ENCODE measurements at regions not wholly inside any gene's neighbourhood (a gene's known extent, or its start where the extent isn't known, plus 50 kb on each side); places are given as distances from the start of the nearest gene placed in this dataset.

GRCh38 chr4:187426511-187426910 is 569.1 kb upstream of the ZFP42 start:
- Histone ChIP-seq H3K27me3 (ENCODE audit: low read length) (no peaks in the 10 kb centered on the region), H3K9me3 (ENCODE audit: insufficient read depth, low read length) (no peaks in the 10 kb centered on the region), H3F3A (ENCODE audit: insufficient read depth) (no peaks in the 10 kb centered on the region), H3K4me2 (ENCODE audit: low read depth, low read length, poor library complexity, severe bottlenecking) (no peak overlapping the region), H3K4me3 (ENCODE audit: insufficient read depth, low read length, poor library complexity, severe bottlenecking) (no peak overlapping the region), H3K27ac (ENCODE audit: low read depth, low read length) (no peak overlapping the region), H3K9ac (ENCODE audit: low read length) (no peak overlapping the region), H3K79me2 (ENCODE audit: insufficient read depth, low read length) (no peaks in the 10 kb centered on the region), H4K20me1 (ENCODE audit: low read depth, low read length) (no peaks in the 10 kb centered on the region), H3K9me2 (replicated peaks; ENCODE audit: insufficient read depth, low read length) (no peaks in the 10 kb centered on the region), H3K36me3 (ENCODE audit: low read length) (no peaks in the 10 kb centered on the region), H2AFZ (ENCODE audit: low read depth, low read length, severe bottlenecking) (no peak overlapping the region)
- no peak for TF ChIP-seq EZH2phosphoT487 (conservative IDR thresholded peaks at IDR 0.05; ENCODE audit: low read length)
- no peak for TF ChIP-seq CTCF (IDR thresholded peaks at IDR 0.05; ENCODE audit: insufficient read depth, low read length, poor library complexity, severe bottlenecking)

GRCh38 chr4:187432310-187432709 is 563.3 kb upstream of the ZFP42 start:
- Histone ChIP-seq H3K4me3 (ENCODE audit: insufficient read depth, low read length, poor library complexity, severe bottlenecking) (no peak overlapping the region), H3K9me2 (replicated peaks; ENCODE audit: insufficient read depth, low read length) (no peaks in the 10 kb centered on the region), H2AFZ (ENCODE audit: low read depth, low read length, severe bottlenecking) (no peak overlapping the region), H4K20me1 (ENCODE audit: low read depth, low read length) (no peaks in the 10 kb centered on the region), H3K9ac (ENCODE audit: low read length) (no peak overlapping the region), H3K27ac (ENCODE audit: low read depth, low read length) (no peak overlapping the region), H3K9me3 (ENCODE audit: insufficient read depth, low read length) (no peaks in the 10 kb centered on the region), H3F3A (ENCODE audit: insufficient read depth) (no peaks in the 10 kb centered on the region), H3K79me2 (ENCODE audit: insufficient read depth, low read length) (no peaks in the 10 kb centered on the region), H3K36me3 (ENCODE audit: low read length) (no peaks in the 10 kb centered on the region), H3K4me2 (ENCODE audit: low read depth, low read length, poor library complexity, severe bottlenecking) (no peak overlapping the region), H3K27me3 (ENCODE audit: low read length) (no peaks in the 10 kb centered on the region)
- TF ChIP-seq CTCF (IDR thresholded peaks at IDR 0.05; ENCODE audit: insufficient read depth, low read length, poor library complexity, severe bottlenecking) (no peak), EZH2phosphoT487 (conservative IDR thresholded peaks at IDR 0.05; ENCODE audit: low read length) (no peak)

GRCh38 chr4:187433141-187433540 is 562.4 kb upstream of the ZFP42 start:
- Histone ChIP-seq H3K4me2 (ENCODE audit: low read depth, low read length, poor library complexity, severe bottlenecking) (no peak overlapping the region), H4K20me1 (ENCODE audit: low read depth, low read length) (no peaks in the 10 kb centered on the region), H3K27me3 (ENCODE audit: low read length) (no peaks in the 10 kb centered on the region), H3K79me2 (ENCODE audit: insufficient read depth, low read length) (no peaks in the 10 kb centered on the region), H3K9ac (ENCODE audit: low read length) (no peak overlapping the region), H2AFZ (ENCODE audit: low read depth, low read length, severe bottlenecking) (no peak overlapping the region), H3F3A (ENCODE audit: insufficient read depth) (no peaks in the 10 kb centered on the region), H3K36me3 (ENCODE audit: low read length) (no peaks in the 10 kb centered on the region), H3K4me3 (ENCODE audit: insufficient read depth, low read length, poor library complexity, severe bottlenecking) (no peak overlapping the region), H3K9me3 (ENCODE audit: insufficient read depth, low read length) (no peaks in the 10 kb centered on the region; the same call in 1 of the 2 replicates), H3K9me2 (replicated peaks; ENCODE audit: insufficient read depth, low read length) (no peaks in the 10 kb centered on the region), H3K27ac (ENCODE audit: low read depth, low read length) (no peak overlapping the region)
- TF ChIP-seq EZH2phosphoT487 (conservative IDR thresholded peaks at IDR 0.05; ENCODE audit: low read length), result no peak
- TF ChIP-seq CTCF (IDR thresholded peaks at IDR 0.05; ENCODE audit: insufficient read depth, low read length, poor library complexity, severe bottlenecking), result no peak

All from SU-DHL-6 (cell line).